HEK293T (cell line): ENCODE measurements at regions not wholly inside any gene's neighbourhood (a gene's known extent, or its start where the extent isn't known, plus 50 kb on each side); places are given as distances from the start of the nearest gene placed in this dataset.

ENCODE experiments used
- ARNT ChIP-seq: fragments of 450-650 bp; IDR thresholded peaks from 2 replicates; pipeline ENCODE4 v1.6.1; 2017; ENCODE audit warnings: mild to moderate bottlenecking
- BHLHE40 ChIP-seq: fragments of 450-650 bp; IDR thresholded peaks from 2 replicates; pipeline ENCODE4 v1.6.1; 2016; ENCODE audit warnings: mild to moderate bottlenecking, moderate library complexity, borderline replicate concordance
- FOXA1 ChIP-seq: fragments of 450-650 bp; IDR thresholded peaks from 2 replicates; pipeline ENCODE4 v1.6.1; 2016; ENCODE audit warnings: mild to moderate bottlenecking
- FOXK2 ChIP-seq: fragments of 450-650 bp; IDR thresholded peaks from 2 replicates; pipeline ENCODE4 v1.6.1; 2016; ENCODE audit warnings: mild to moderate bottlenecking
- FOXM1 ChIP-seq: fragments of 450-650 bp; IDR thresholded peaks from 2 replicates; pipeline ENCODE4 v1.6.1; 2017; ENCODE audit warnings: mild to moderate bottlenecking, borderline replicate concordance
- HDGF ChIP-seq: fragments of 450-650 bp; IDR thresholded peaks from 2 replicates; pipeline ENCODE4 v1.6.1; 2017; ENCODE audit warnings: antibody characterized with exemption, borderline replicate concordance
- L3MBTL2 ChIP-seq: fragments of 450-650 bp; conservative IDR thresholded peaks from 2 replicates; pipeline ENCODE4 v1.6.1; 2016; ENCODE audit warnings: mild to moderate bottlenecking
- NFRKB ChIP-seq: fragments of 450-650 bp; IDR thresholded peaks from 2 replicates; pipeline ENCODE4 v1.6.1; 2016; ENCODE audit warnings: mild to moderate bottlenecking, moderate library complexity
- PKNOX1 ChIP-seq: fragments of 450-650 bp; IDR thresholded peaks from 2 replicates; pipeline ENCODE4 v1.6.1; 2016
- SP1 ChIP-seq: fragments of 450-650 bp; IDR thresholded peaks from 2 replicates; pipeline ENCODE4 v1.6.1; 2017
- SUZ12 ChIP-seq: fragments of 450-650 bp; IDR thresholded peaks from 2 replicates; pipeline ENCODE4 v1.6.1; 2016; ENCODE audit warnings: mild to moderate bottlenecking
- TARDBP ChIP-seq: fragments of 450-650 bp; IDR thresholded peaks from 2 replicates; pipeline ENCODE4 v1.6.1; 2016
- ZNF384 ChIP-seq: fragments of 450-650 bp; IDR thresholded peaks from 2 replicates; pipeline ENCODE4 v1.6.1; 2016

- TF ChIP-seq ARNT (no peak), SP1 (no peak), FOXM1 (no peak), TARDBP (no peak), NFRKB (no peak), SUZ12 (no peak), BHLHE40 (no peak), FOXA1 (no peak), FOXK2 (no peak), PKNOX1 (no peak), HDGF (no peak), L3MBTL2 (no peak), ZNF384 (no peak)
Measured at GRCh38 chr6:141153563-141153962, 979.2 kb upstream of the GJE1 start.
